ENCODE measurements at regions not wholly inside any gene's neighbourhood (a gene's known extent, or its start where the extent isn't known, plus 50 kb on each side); places are given as distances from the start of the nearest gene placed in this dataset.
"Not testable (repeated sequence)": the region's sequence is repeated elsewhere in the genome, so short reads cannot be mapped to it uniquely, and the experiment has no call there.

DNA sequence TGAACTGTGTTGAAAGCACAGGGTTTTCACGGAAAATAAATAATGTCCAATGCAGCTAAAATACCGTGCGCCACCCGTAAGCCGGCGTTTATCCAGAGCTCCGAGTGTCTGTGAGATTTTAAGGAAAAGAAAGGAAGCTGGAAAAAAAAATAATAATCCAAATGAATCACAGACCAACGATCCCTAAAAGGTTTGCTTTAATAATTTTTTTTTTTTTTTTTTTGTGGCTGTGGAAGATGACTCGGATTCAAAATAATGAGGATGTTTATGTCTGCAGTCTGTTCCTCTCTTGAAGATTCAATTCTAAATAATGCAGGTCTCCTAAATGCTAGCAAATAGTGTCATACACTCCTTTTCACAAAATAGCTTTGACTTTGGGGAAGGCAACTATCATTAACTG lies 84.6 kb upstream of the PPP2R3B start:
- no peak overlapping the region for H3K4me3 ChIP-seq (ENCODE audit: low read depth, low read length)
- TF ChIP-seq CTCF (IDR thresholded peaks at IDR 0.05; ENCODE audit: insufficient read depth, low read length, missing control alignments): no peak
- ChIA-PET CTCF (no interaction called here), POLR2A (no interaction called here)
- DNase-seq (ENCODE audit: low read depth, low spot score): no peak

- DNase-seq (ENCODE audit: low read depth, low spot score); POLR2A ChIA-PET; H3K4me3 ChIP-seq (ENCODE audit: low read depth, low read length); CTCF ChIA-PET: not testable (repeated sequence)
Observed at GRCh38 chrX:472275-472674, 85.6 kb upstream of the PPP2R3B start.

DNA sequence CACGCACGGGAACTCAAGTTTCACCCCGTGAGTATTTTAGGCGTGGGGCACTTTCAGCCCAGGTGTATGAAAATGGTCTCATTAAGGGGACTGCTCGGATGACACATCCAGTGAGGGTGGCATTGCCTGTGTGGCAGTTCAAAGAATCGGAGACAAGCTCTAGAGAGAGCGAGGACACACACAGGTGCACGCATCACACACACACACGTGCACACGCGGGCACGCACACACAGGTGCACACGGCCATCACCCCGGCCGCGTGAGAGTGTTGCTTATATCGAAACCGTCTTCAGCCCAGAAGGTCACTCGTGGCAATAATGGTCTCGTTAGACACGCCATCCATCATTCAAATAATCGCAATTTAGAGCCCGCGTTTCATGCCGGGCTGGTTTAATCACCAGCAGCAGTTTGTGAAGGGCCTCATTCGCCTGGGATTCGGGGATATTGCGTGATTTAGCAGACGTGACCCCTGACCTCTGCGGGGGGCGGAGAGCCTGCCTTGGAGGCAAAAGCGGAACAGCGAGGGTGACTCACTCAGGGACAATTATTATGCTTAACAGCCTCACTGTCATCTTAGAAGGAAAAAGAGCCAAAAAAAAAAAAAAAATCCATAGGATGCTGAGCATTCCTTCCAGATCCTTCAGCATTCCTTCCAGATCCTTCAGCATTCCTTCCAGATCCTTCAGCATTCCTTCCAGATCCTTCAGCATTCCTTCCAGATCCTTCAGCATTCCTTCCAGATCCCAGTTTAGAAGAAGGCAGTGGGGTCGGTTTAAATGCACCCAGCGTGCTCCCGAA lies 89.4 kb upstream of the PPP2R3B start:
- TF ChIP-seq CTCF (IDR thresholded peaks at IDR 0.05; ENCODE audit: insufficient read depth, low read length, missing control alignments): no peak
- CTCF ChIA-PET: no interaction called here
- H3K4me3 ChIP-seq (ENCODE audit: low read depth, low read length): no peak overlapping the region
- POLR2A ChIA-PET: no interaction called here
- no peak for DNase-seq (ENCODE audit: low read depth, low spot score)

DNA sequence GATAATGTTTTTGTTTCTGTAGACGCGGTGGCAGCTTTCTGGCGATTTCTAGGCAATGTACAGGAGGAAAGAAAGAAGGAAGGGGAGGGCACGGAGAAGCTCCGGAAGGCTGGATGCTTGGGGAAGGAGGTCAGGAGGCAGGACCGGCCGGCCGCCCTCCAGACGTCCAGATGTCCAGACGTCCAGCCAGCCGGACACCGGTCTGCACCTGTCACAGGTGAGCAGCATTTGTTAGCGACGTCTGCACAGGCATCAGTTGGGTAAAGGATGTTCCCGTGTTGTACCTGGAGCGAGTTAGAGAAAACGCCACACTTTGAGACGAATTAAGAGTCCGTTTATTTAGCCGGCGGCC lies 90.0 kb upstream of the PPP2R3B start:
- no peak overlapping the region for H3K4me3 ChIP-seq (ENCODE audit: low read depth, low read length)
- DNase-seq (ENCODE audit: low read depth, low spot score): no peak
- no peak for TF ChIP-seq CTCF (IDR thresholded peaks at IDR 0.05; ENCODE audit: insufficient read depth, low read length, missing control alignments)
- ChIA-PET CTCF (no interaction called here), POLR2A (no interaction called here)

- POLR2A ChIA-PET: no interaction called here
- CTCF ChIA-PET: no interaction called here
- TF ChIP-seq CTCF (IDR thresholded peaks at IDR 0.05; ENCODE audit: insufficient read depth, low read length, missing control alignments): no peak
- H3K4me3 ChIP-seq (ENCODE audit: low read depth, low read length): no peak overlapping the region
- DNase-seq (ENCODE audit: low read depth, low spot score): no peak
Observed at GRCh38 chrX:477441-478012, 90.8 kb upstream of the PPP2R3B start.

- CTCF ChIA-PET: no interaction called here
- TF ChIP-seq CTCF (IDR thresholded peaks at IDR 0.05; ENCODE audit: insufficient read depth, low read length, missing control alignments): no peak
- no peak for DNase-seq (ENCODE audit: low read depth, low spot score)
- no peak overlapping the region for H3K4me3 ChIP-seq (ENCODE audit: low read depth, low read length)
- POLR2A ChIA-PET: no interaction called here
Observed at GRCh38 chrX:479273-479981, 92.7 kb upstream of the PPP2R3B start.

Data from AG04449 (cell line).